MM.1S (cell line): ENCODE measurements at regions not wholly inside any gene's neighbourhood (a gene's known extent, or its start where the extent isn't known, plus 50 kb on each side); places are given as distances from the start of the nearest gene placed in this dataset.

ENCODE experiments used
- DNase-seq: peaks from one replicate; pipeline ENCODE4 v3.0.0-alpha.2; 2015
- H2AFZ ChIP-seq: fragments of 300-600 bp; sonication (generic); 2 replicates; pipeline ENCODE4 v1.6.0; 2016; ENCODE audit warnings: antibody characterized with exemption, low read length
- H3F3A ChIP-seq: fragments of 300-600 bp; sonication (generic); 2 replicates; pipeline ENCODE4 v1.6.1; 2016; ENCODE audit warnings: mild to moderate bottlenecking, antibody characterized with exemption, low read length, moderate library complexity, mixed read lengths; ENCODE audit not compliant: insufficient read depth
- H3K27ac ChIP-seq: fragments of 300-600 bp; sonication (generic); 2 replicates; pipeline ENCODE4 v1.5.1; 2016; ENCODE audit warnings: mild to moderate bottlenecking, low read length
- H3K27me3 ChIP-seq: fragments of 300-600 bp; sonication (generic); replicated peaks from 2 replicates; pipeline ENCODE4 v1.6.0; 2016; ENCODE audit warnings: low read length; ENCODE audit not compliant: insufficient read depth
- H3K36me3 ChIP-seq: fragments of 300-600 bp; sonication (generic); replicated peaks from 2 replicates; pipeline ENCODE4 v1.6.1; 2016; ENCODE audit warnings: mild to moderate bottlenecking, low read length, mixed read lengths; ENCODE audit not compliant: insufficient read depth
- H3K4me1 ChIP-seq: fragments of 300-600 bp; sonication (generic); 2 replicates; pipeline ENCODE4 v1.6.1; 2016; ENCODE audit warnings: low read length, mixed read lengths
- H3K4me2 ChIP-seq: fragments of 300-600 bp; sonication (generic); 2 replicates; pipeline ENCODE4 v1.6.0; 2016; ENCODE audit warnings: low read depth, low read length
- H3K4me3 ChIP-seq: fragments of 300-600 bp; sonication (generic); 2 replicates; pipeline ENCODE4 v1.5.1; 2016; ENCODE audit warnings: low read length, mixed read lengths
- H3K79me2 ChIP-seq: fragments of 300-600 bp; sonication (generic); 2 replicates; pipeline ENCODE4 v1.6.1; 2016; ENCODE audit warnings: mixed run types, low read length, mixed read lengths
- H3K9ac ChIP-seq: fragments of 300-600 bp; sonication (generic); 2 replicates; pipeline ENCODE4 v1.6.1; 2016; ENCODE audit warnings: low read length, mixed read lengths
- H3K9me2 ChIP-seq: fragments of 300-600 bp; sonication (generic); replicated peaks from 2 replicates; pipeline ENCODE4 v1.6.1; 2016; ENCODE audit warnings: mild to moderate bottlenecking, low read length, mixed read lengths; ENCODE audit not compliant: insufficient read depth
- H3K9me3 ChIP-seq: fragments of 300-600 bp; sonication (generic); replicated peaks from 2 replicates; pipeline ENCODE4 v1.6.1; 2016; ENCODE audit warnings: mild to moderate bottlenecking, low read length, mixed read lengths; ENCODE audit not compliant: insufficient read depth
- H4K20me1 ChIP-seq: fragments of 300-600 bp; sonication (generic); 2 replicates; pipeline ENCODE4 v1.6.1; 2016; ENCODE audit warnings: mild to moderate bottlenecking, low read length, moderate library complexity, mixed read lengths; ENCODE audit not compliant: insufficient read depth
- EZH2 ChIP-seq: fragments of 300-600 bp; sonication (generic); optimal IDR thresholded peaks from 2 replicates; pipeline ENCODE3; 2017; ENCODE audit warnings: low read depth, mild to moderate bottlenecking, antibody characterized with exemption, low read length, mixed read lengths
- EZH2phosphoT487 ChIP-seq: fragments of 300-600 bp; sonication (generic); IDR thresholded peaks from 2 replicates; pipeline ENCODE4 v1.6.1; 2018; ENCODE audit warnings: antibody characterized with exemption, low read length
- TF ChIP-seq, protein P1 (sequence below): fragments of 300-600 bp; sonication (generic); IDR thresholded peaks from 2 replicates; pipeline ENCODE4 v1.5.1; 2016; ENCODE audit warnings: antibody characterized with exemption, low read length, mixed read lengths

GRCh38 chr12:123041811-123042655 lies 61.6 kb downstream of the ARL6IP4 start:
- no peaks in the 10 kb centered on the region for H4K20me1 ChIP-seq

DNA sequence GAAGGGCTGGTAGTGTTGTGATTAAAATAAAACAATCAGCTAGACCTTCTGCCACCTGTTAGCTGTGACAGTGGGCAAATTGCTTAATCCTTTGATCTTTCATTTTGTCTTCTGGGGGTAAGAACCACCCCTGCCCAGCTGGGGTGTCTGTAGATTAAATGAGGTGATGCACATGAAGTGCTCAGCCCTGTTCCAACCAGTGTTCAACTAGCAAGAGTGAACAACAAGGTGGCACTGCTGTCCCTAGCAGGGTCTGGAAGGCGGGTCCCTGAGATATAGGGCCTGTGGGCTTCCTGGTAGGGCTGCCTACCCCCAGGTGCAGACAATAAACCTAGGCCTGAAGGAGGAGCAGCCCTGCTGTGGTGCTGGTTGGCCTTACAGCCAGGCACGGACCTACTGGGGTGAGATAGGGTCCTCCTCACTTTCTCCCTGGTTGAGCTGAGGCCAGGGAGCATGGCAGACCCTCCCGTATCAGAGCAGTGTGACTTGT lies 60.6 kb downstream of the ARL6IP4 start:
- Histone ChIP-seq H3K4me2 (no peak overlapping the region), H3K9me3 (no peaks in the 10 kb centered on the region), H3K27ac (no peak overlapping the region), H3K9me2 (no peaks in the 10 kb centered on the region), H3K4me3 (no peak overlapping the region), H3K4me1 (no peaks in the 10 kb centered on the region), H3K36me3 (no peaks in the 10 kb centered on the region), H3F3A (no peaks in the 10 kb centered on the region), H2AFZ (no peak overlapping the region), H3K79me2 (no peaks in the 10 kb centered on the region), H3K27me3 (no peaks in the 10 kb centered on the region), H4K20me1 (no peaks in the 10 kb centered on the region), H3K9ac (no peak overlapping the region)
- DNase-seq, result no peak
- TF ChIP-seq EZH2 (no peak), EZH2phosphoT487 (no peak)
- TF ChIP-seq, protein P1, sequence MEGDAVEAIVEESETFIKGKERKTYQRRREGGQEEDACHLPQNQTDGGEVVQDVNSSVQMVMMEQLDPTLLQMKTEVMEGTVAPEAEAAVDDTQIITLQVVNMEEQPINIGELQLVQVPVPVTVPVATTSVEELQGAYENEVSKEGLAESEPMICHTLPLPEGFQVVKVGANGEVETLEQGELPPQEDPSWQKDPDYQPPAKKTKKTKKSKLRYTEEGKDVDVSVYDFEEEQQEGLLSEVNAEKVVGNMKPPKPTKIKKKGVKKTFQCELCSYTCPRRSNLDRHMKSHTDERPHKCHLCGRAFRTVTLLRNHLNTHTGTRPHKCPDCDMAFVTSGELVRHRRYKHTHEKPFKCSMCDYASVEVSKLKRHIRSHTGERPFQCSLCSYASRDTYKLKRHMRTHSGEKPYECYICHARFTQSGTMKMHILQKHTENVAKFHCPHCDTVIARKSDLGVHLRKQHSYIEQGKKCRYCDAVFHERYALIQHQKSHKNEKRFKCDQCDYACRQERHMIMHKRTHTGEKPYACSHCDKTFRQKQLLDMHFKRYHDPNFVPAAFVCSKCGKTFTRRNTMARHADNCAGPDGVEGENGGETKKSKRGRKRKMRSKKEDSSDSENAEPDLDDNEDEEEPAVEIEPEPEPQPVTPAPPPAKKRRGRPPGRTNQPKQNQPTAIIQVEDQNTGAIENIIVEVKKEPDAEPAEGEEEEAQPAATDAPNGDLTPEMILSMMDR, result no peak

More at GRCh38 chr12:123041811-123042655, 61.6 kb downstream of the ARL6IP4 start:
- H3K9me3 ChIP-seq, result no peaks in the 10 kb centered on the region
- H3K4me2 ChIP-seq, result no peak overlapping the region
- H3F3A ChIP-seq, result no peaks in the 10 kb centered on the region
- TF ChIP-seq, protein P1, result no peak
- TF ChIP-seq EZH2, result no peak
- no peak for TF ChIP-seq EZH2phosphoT487
- H3K4me3 ChIP-seq, result no peak overlapping the region
- no peak for DNase-seq
- no peaks in the 10 kb centered on the region for H3K9me2 ChIP-seq
- H3K79me2 ChIP-seq, result no peaks in the 10 kb centered on the region
- no peaks in the 10 kb centered on the region for H3K4me1 ChIP-seq
- H2AFZ ChIP-seq, result no peak overlapping the region
- H3K27me3 ChIP-seq, result no peaks in the 10 kb centered on the region
- H3K27ac ChIP-seq, result no peak overlapping the region
- no peak overlapping the region for H3K9ac ChIP-seq
- no peaks in the 10 kb centered on the region for H3K36me3 ChIP-seq

- Histone ChIP-seq H3K9me3 (no peaks in the 10 kb centered on the region), H3K27me3 (no peaks in the 10 kb centered on the region), H4K20me1 (no peaks in the 10 kb centered on the region), H2AFZ (no peak overlapping the region), H3K4me2 (no peak overlapping the region), H3F3A (no peaks in the 10 kb centered on the region), H3K79me2 (no peaks in the 10 kb centered on the region), H3K4me3 (no peak overlapping the region), H3K9me2 (no peaks in the 10 kb centered on the region), H3K9ac (no peak overlapping the region), H3K27ac (no peak overlapping the region), H3K36me3 (no peaks in the 10 kb centered on the region), H3K4me1 (no peaks in the 10 kb centered on the region)
- TF ChIP-seq EZH2, result no peak
- TF ChIP-seq, protein P1, result no peak
- no peak for TF ChIP-seq EZH2phosphoT487
- DNase-seq, result no peak
These were observed 59.6 kb downstream of the ARL6IP4 start for GRCh38 chr12:123040106-123040505.
